ENCODE measurements at regions not wholly inside any gene's neighbourhood (a gene's known extent, or its start where the extent isn't known, plus 50 kb on each side); places are given as distances from the start of the nearest gene placed in this dataset.

DNA sequence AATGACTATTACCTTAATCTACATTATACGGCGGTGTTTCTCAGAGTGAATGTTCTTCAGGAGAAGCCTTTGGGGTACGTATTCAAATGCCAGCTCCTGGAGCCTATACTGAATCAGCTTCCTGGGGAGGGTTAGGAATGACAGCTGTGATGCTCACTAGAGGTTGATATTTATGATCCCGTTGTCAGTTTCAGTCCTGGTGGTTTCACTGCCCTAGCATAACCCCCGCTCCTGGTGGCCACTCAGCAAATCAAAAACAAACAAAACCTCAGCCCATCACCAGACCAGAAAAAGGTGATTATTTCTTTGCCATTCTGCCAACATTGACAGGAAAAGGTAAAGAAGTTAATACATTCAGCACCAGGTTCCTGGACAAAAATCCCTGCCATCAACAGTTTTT is 136.5 kb upstream of the CRY1 start:
- TF ChIP-seq CTCF (tag by site-specific recombination; IDR thresholded peaks at IDR 0.05) (no peak), BCL11B (tag by site-specific recombination; IDR thresholded peaks at IDR 0.05; ENCODE audit: low read depth) (no peak), ZNF670 (tag by site-specific recombination; IDR thresholded peaks at IDR 0.05; ENCODE audit: low read depth) (no peak), ZBTB21 (tag by site-specific recombination; IDR thresholded peaks at IDR 0.05) (no peak), ZNF266 (tag by site-specific recombination; IDR thresholded peaks at IDR 0.05; ENCODE audit: low read depth) (no peak), ZNF274 (IDR thresholded peaks at IDR 0.05; ENCODE audit: low read length) (no peak), ZNF274 (tag by site-specific recombination; IDR thresholded peaks at IDR 0.05; ENCODE audit: borderline replicate concordance) (no peak), ZNF133 (tag by site-specific recombination; IDR thresholded peaks at IDR 0.05) (no peak), MEIS1 (CRISPR knock-in tag; IDR thresholded peaks at IDR 0.05; ENCODE audit: borderline replicate concordance) (no peak), SP7 (tag by site-specific recombination; IDR thresholded peaks at IDR 0.05) (no peak)
- TF ChIP-seq, protein P1, sequence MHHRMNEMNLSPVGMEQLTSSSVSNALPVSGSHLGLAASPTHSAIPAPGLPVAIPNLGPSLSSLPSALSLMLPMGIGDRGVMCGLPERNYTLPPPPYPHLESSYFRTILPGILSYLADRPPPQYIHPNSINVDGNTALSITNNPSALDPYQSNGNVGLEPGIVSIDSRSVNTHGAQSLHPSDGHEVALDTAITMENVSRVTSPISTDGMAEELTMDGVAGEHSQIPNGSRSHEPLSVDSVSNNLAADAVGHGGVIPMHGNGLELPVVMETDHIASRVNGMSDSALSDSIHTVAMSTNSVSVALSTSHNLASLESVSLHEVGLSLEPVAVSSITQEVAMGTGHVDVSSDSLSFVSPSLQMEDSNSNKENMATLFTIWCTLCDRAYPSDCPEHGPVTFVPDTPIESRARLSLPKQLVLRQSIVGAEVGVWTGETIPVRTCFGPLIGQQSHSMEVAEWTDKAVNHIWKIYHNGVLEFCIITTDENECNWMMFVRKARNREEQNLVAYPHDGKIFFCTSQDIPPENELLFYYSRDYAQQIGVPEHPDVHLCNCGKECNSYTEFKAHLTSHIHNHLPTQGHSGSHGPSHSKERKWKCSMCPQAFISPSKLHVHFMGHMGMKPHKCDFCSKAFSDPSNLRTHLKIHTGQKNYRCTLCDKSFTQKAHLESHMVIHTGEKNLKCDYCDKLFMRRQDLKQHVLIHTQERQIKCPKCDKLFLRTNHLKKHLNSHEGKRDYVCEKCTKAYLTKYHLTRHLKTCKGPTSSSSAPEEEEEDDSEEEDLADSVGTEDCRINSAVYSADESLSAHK (tag by site-specific recombination; IDR thresholded peaks at IDR 0.05): no peak
- TF ChIP-seq, protein P2, sequence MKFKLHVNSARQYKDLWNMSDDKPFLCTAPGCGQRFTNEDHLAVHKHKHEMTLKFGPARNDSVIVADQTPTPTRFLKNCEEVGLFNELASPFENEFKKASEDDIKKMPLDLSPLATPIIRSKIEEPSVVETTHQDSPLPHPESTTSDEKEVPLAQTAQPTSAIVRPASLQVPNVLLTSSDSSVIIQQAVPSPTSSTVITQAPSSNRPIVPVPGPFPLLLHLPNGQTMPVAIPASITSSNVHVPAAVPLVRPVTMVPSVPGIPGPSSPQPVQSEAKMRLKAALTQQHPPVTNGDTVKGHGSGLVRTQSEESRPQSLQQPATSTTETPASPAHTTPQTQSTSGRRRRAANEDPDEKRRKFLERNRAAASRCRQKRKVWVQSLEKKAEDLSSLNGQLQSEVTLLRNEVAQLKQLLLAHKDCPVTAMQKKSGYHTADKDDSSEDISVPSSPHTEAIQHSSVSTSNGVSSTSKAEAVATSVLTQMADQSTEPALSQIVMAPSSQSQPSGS (tag by site-specific recombination; IDR thresholded peaks at IDR 0.05; ENCODE audit: low read depth): no peak
